BE2C (cell line): ENCODE measurements at regions not wholly inside any gene's neighbourhood (a gene's known extent, or its start where the extent isn't known, plus 50 kb on each side); places are given as distances from the start of the nearest gene placed in this dataset.

Experiments used
- DNase-seq: peaks from one replicate; pipeline ENCODE4 v3.0.0-alpha.2; 2020
- H3K27me3 ChIP-seq: fragments of 250-450 bp; sonication (Bioruptor Pico); 2 replicates; pipeline ENCODE4 v1.5.1; 2020; ENCODE audit warnings: mild to moderate bottlenecking
- H3K36me3 ChIP-seq: fragments of 250-450 bp; sonication (Bioruptor Pico); 2 replicates; pipeline ENCODE4 v1.5.1; 2020; ENCODE audit warnings: mild to moderate bottlenecking
- H3K4me1 ChIP-seq: fragments of 250-450 bp; sonication (Bioruptor Pico); 2 replicates; pipeline ENCODE4 v1.5.1; 2020
- H3K4me3 ChIP-seq: 2 replicates; pipeline ENCODE4 v1.5.1; 2011; ENCODE audit warnings: low read depth, low read length
- H3K9me3 ChIP-seq: fragments of 250-450 bp; sonication (Bioruptor Pico); 2 replicates; pipeline ENCODE4 v1.5.1; 2020
- CTCF ChIP-seq: IDR thresholded peaks from 2 replicates; pipeline ENCODE4 v1.5.1; 2012; ENCODE audit warnings: mild to moderate bottlenecking, low read depth, low read length

GRCh38 chr11:114848027-114848426, 169.7 kb downstream of the NXPE2 start:
- Histone ChIP-seq H3K4me1 (peaks cover 3% of the 10 kb centered on the region; the same call in 1 of the 2 replicates), H3K9me3 (no peaks in the 10 kb centered on the region), H3K4me3 (no peak overlapping the region), H3K27me3 (no peaks in the 10 kb centered on the region), H3K36me3 (no peaks in the 10 kb centered on the region)
- no peak for TF ChIP-seq CTCF
- no peak for DNase-seq

- H3K36me3 ChIP-seq, result no peaks in the 10 kb centered on the region
These were observed 179.0 kb downstream of the NXPE2 start for GRCh38 chr11:114857281-114857680.

GRCh38 chr11:114864896-114865295, 186.6 kb downstream of the NXPE2 start:
- no peaks in the 10 kb centered on the region for H3K27me3 ChIP-seq
- H3K4me3 ChIP-seq, result no peak overlapping the region
- no peak for TF ChIP-seq CTCF
- no peak for DNase-seq
- no peaks in the 10 kb centered on the region for H3K36me3 ChIP-seq
- H3K9me3 ChIP-seq, result no peaks in the 10 kb centered on the region
- no peaks in the 10 kb centered on the region for H3K4me1 ChIP-seq

More at GRCh38 chr11:114857281-114857680, 179.0 kb downstream of the NXPE2 start:
- no peaks in the 10 kb centered on the region for H3K4me1 ChIP-seq
- H3K27me3 ChIP-seq, result no peaks in the 10 kb centered on the region
- no peak for DNase-seq
- H3K4me3 ChIP-seq, result no peak overlapping the region
- TF ChIP-seq CTCF, result no peak
- H3K9me3 ChIP-seq, result no peaks in the 10 kb centered on the region

GRCh38 chr11:114876234-114876633, 197.9 kb downstream of the NXPE2 start:
- Histone ChIP-seq H3K9me3 (no peaks in the 10 kb centered on the region), H3K4me3 (no peak overlapping the region), H3K4me1 (no peaks in the 10 kb centered on the region), H3K27me3 (no peaks in the 10 kb centered on the region), H3K36me3 (no peaks in the 10 kb centered on the region)
- no peak for TF ChIP-seq CTCF
- no peak for DNase-seq

GRCh38 chr11:114877976-114878375, 199.6 kb downstream of the NXPE2 start:
- DNase-seq, result peak; percentile 46
- H3K27me3 ChIP-seq, result no peaks in the 10 kb centered on the region
- no peak for TF ChIP-seq CTCF
- H3K4me3 ChIP-seq, result no peak overlapping the region
- no peaks in the 10 kb centered on the region for H3K36me3 ChIP-seq
- H3K9me3 ChIP-seq, result no peaks in the 10 kb centered on the region
- H3K4me1 ChIP-seq, result no peaks in the 10 kb centered on the region

GRCh38 chr11:114880442-114880841, 202.1 kb downstream of the NXPE2 start:
- no peak for DNase-seq
- TF ChIP-seq CTCF, result no peak
- H3K4me3 ChIP-seq, result no peak overlapping the region
- H3K36me3 ChIP-seq, result no peaks in the 10 kb centered on the region
- no peaks in the 10 kb centered on the region for H3K4me1 ChIP-seq
- no peaks in the 10 kb centered on the region for H3K9me3 ChIP-seq
- H3K27me3 ChIP-seq, result no peaks in the 10 kb centered on the region
